IPS-15b (cell line): ENCODE measurements at regions not wholly inside any gene's neighbourhood (a gene's known extent, or its start where the extent isn't known, plus 50 kb on each side); places are given as distances from the start of the nearest gene placed in this dataset.

Experiments
- H3K27me3 ChIP-seq: one replicate; pipeline ENCODE4 v1.6.1; 2013; ENCODE audit warnings: low read length; ENCODE audit not compliant: control insufficient read depth, insufficient read depth
- H3K36me3 ChIP-seq: one replicate; pipeline ENCODE4 v1.6.1; 2013; ENCODE audit warnings: low read length; ENCODE audit not compliant: control insufficient read depth, insufficient read depth
- H3K4me1 ChIP-seq: one replicate; pipeline ENCODE4 v1.6.1; 2013; ENCODE audit warnings: mild to moderate bottlenecking, low read length; ENCODE audit not compliant: control insufficient read depth, insufficient read depth
- H3K4me3 ChIP-seq: one replicate; pipeline ENCODE4 v1.5.1; 2013; ENCODE audit warnings: low read depth, low read length
- H3K9ac ChIP-seq: one replicate; pipeline ENCODE4 v1.6.1; 2013; ENCODE audit warnings: low read depth, mild to moderate bottlenecking, low read length
- H3K9me3 ChIP-seq: one replicate; pipeline ENCODE4 v1.6.1; 2013; ENCODE audit warnings: mild to moderate bottlenecking, low read length; ENCODE audit not compliant: control insufficient read depth, insufficient read depth

DNA sequence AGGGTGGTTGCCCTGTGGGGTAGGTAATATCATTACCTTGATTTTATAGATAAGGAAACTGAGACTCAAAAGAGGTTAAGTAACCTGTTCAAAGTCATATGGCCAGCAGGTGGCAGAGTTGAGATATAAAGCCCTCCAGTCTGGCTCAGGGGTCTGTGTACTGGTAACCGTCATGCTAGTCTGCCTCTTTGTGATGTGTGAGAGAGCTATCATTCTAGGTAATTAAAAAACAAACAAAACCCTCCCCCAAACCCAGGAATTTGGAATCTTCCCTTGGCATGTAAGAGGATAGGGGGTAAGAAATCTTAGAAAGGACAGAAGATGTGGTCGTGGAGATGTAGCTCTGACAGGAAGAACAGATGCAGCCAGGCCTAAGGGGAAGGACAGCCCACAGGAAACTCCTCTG, 206.0 kb downstream of the CDC5L start:
- Histone ChIP-seq H3K36me3 (no peaks in the 10 kb centered on the region), H3K27me3 (no peaks in the 10 kb centered on the region), H3K4me1 (no peaks in the 10 kb centered on the region), H3K9me3 (no peaks in the 10 kb centered on the region), H3K9ac (no peak overlapping the region), H3K4me3 (no peak overlapping the region)

DNA sequence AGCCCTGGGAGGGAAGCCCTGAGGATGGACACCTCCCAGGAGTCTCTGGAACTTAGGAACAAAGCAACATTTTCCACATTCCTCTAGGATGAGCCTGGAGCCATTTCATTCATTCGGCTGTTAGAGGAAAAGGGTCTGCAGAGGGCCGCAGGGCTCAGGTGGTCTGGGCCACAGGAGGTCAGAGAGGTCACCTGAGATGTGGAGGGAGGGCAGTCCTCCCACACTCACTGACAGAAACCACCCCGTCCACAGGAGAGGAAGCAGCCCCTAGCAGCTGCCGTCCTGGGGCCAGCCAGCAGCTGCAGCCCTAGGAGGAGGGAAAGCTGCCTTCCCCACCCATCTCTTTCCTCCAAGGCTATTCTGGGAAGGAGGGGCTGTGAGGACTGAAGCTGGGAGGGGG, 207.0 kb downstream of the CDC5L start:
- H3K27me3 ChIP-seq: no peaks in the 10 kb centered on the region
- no peak overlapping the region for H3K4me3 ChIP-seq
- H3K36me3 ChIP-seq: no peaks in the 10 kb centered on the region
- no peak overlapping the region for H3K9ac ChIP-seq
- H3K9me3 ChIP-seq: no peaks in the 10 kb centered on the region
- no peaks in the 10 kb centered on the region for H3K4me1 ChIP-seq

DNA sequence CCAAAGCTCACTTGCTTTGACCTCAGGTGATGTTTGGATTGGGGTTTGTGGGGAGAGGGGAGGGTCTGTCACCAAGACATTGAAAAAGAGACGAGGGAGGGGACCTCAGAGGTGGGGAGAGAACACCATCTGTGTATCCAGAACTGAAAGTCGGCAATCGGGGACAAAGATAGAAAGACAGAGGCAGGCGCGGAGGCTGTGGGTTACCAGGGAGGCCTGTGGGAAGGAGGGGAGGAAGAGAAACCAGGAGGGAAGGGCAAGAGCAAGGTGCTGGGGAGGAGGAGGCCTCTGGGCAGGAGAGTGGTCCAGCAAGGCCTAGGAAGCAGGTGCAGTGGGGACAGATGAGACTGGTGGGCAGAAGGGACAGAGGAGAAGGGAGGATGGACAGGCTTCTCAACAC, 211.2 kb downstream of the CDC5L start:
- Histone ChIP-seq H3K4me3 (no peak overlapping the region), H3K9me3 (no peaks in the 10 kb centered on the region), H3K4me1 (no peaks in the 10 kb centered on the region), H3K36me3 (no peaks in the 10 kb centered on the region), H3K27me3 (no peaks in the 10 kb centered on the region), H3K9ac (no peak overlapping the region)

GRCh38 chr6:44599672-44600071, 212.2 kb downstream of the CDC5L start:
- H3K4me3 ChIP-seq: no peak overlapping the region
- no peaks in the 10 kb centered on the region for H3K27me3 ChIP-seq

GRCh38 chr6:44603044-44603686, 215.7 kb downstream of the CDC5L start:
- Histone ChIP-seq H3K4me1 (no peaks in the 10 kb centered on the region), H3K4me3 (no peak overlapping the region), H3K27me3 (no peaks in the 10 kb centered on the region)

More at GRCh38 chr6:44599672-44600071, 212.2 kb downstream of the CDC5L start:
- Histone ChIP-seq H3K4me1 (no peaks in the 10 kb centered on the region), H3K9ac (no peak overlapping the region), H3K36me3 (no peaks in the 10 kb centered on the region), H3K9me3 (no peaks in the 10 kb centered on the region)

DNA sequence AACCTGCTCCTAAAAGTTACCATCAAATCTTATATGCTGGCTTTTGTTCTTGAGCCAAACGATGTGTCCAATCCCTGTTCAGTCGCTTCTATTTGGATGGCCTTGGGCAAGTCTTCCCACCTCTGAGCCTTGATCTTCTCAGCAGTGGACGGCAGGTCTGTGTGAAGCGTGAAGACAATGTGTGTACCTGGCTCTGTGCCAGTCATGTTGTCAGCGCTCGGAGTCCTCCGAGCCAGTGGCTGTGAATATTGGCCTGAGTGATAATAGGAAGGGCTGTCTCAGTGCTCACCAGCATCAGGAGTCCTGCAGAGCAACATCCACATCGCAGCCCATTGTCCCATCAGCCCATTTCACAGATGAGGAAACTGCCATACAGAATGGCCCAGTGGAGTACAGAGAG, 219.0 kb downstream of the CDC5L start:
- no peaks in the 10 kb centered on the region for H3K27me3 ChIP-seq
- no peaks in the 10 kb centered on the region for H3K36me3 ChIP-seq
- no peak overlapping the region for H3K9ac ChIP-seq
- H3K4me1 ChIP-seq: no peaks in the 10 kb centered on the region
- no peaks in the 10 kb centered on the region for H3K9me3 ChIP-seq
- no peak overlapping the region for H3K4me3 ChIP-seq

More at GRCh38 chr6:44603044-44603686, 215.7 kb downstream of the CDC5L start:
- no peak overlapping the region for H3K9ac ChIP-seq
- H3K36me3 ChIP-seq: no peaks in the 10 kb centered on the region
- no peaks in the 10 kb centered on the region for H3K9me3 ChIP-seq

GRCh38 chr6:44606976-44607375, 219.5 kb downstream of the CDC5L start:
- Histone ChIP-seq H3K9ac (no peak overlapping the region), H3K36me3 (no peaks in the 10 kb centered on the region), H3K4me1 (no peaks in the 10 kb centered on the region), H3K27me3 (no peaks in the 10 kb centered on the region), H3K9me3 (no peaks in the 10 kb centered on the region), H3K4me3 (no peak overlapping the region)

DNA sequence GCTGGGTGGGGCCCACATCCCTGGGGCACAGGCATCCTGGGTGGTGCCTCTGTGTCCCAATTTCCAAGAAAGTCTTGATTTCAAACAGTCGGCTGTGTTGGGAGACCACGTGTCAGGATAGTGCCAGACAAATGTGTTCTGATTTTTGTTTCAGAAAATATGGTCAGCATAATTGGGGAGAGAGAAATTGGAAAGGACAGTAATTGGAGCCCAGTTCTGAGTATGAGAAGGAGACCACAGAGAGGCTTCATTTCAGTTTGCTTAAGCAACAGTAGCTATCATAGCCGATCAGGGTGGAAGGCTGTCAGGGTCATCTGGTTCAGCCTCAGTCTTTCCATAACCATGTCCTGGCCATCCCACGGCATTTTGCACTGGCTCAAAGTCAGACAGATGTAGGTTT, 220.7 kb downstream of the CDC5L start:
- Histone ChIP-seq H3K27me3 (no peaks in the 10 kb centered on the region), H3K9me3 (no peaks in the 10 kb centered on the region), H3K36me3 (no peaks in the 10 kb centered on the region), H3K4me1 (no peaks in the 10 kb centered on the region), H3K4me3 (no peak overlapping the region), H3K9ac (no peak overlapping the region)

DNA sequence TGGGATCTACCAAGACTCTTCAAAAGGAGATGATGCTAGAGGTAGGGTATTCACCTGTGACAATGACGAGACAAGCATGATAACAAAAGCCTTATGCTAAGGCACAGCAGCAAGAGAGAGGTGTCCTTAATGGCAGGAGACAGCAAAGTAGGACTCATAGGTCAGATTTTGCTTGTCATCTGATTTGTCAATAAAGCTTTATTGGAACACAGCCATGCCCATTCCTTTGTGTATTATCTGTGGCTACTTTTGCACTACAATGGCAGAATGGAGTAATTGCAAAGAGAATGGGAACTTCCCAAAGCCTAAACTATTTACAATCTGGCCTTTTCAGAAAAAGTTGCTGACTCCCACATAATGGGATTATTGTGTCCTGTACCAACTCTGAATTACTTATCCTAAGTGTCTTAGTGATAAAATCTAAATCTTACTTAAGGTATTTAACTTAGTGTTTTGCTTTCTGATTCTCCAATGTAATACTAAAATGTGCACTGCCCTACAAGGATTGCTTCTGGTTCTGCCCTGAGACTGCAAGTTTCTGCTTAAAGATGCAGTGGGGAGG, 221.6 kb downstream of the CDC5L start:
- no peaks in the 10 kb centered on the region for H3K27me3 ChIP-seq
- H3K9ac ChIP-seq: no peak overlapping the region
- H3K4me1 ChIP-seq: no peaks in the 10 kb centered on the region
- no peaks in the 10 kb centered on the region for H3K9me3 ChIP-seq
- H3K36me3 ChIP-seq: no peaks in the 10 kb centered on the region
- no peak overlapping the region for H3K4me3 ChIP-seq

DNA sequence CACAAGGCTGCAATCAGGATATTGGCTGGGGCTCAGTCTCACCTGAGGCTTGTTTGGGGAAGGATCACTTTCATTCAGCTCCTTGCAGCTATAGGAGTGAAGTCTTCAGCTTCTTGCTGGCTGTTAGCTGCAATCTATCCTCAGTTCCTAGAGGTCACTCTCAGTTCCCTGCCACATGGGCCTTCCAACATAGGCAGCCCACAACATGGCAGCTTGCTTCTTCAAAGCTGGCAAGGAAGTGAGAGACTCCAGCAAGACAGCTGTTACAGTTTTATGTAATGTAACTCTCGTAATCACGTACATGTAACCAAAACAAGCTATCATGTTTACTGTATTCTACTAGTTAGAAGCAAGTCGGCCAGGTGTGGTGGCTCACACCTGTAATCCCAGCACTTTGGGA, 226.9 kb downstream of the CDC5L start:
- H3K27me3 ChIP-seq: no peaks in the 10 kb centered on the region
- no peak overlapping the region for H3K4me3 ChIP-seq
- no peaks in the 10 kb centered on the region for H3K9me3 ChIP-seq
- H3K9ac ChIP-seq: no peak overlapping the region
- no peaks in the 10 kb centered on the region for H3K4me1 ChIP-seq
- no peaks in the 10 kb centered on the region for H3K36me3 ChIP-seq

- H3K36me3 ChIP-seq: no peaks in the 10 kb centered on the region
- no peaks in the 10 kb centered on the region for H3K27me3 ChIP-seq
Measured at GRCh38 chr6:44615621-44616020, 228.1 kb downstream of the CDC5L start.

GRCh38 chr6:44617416-44617815, 229.9 kb downstream of the CDC5L start:
- Histone ChIP-seq H3K27me3 (no peaks in the 10 kb centered on the region), H3K4me1 (peaks cover 7% of the 10 kb centered on the region), H3K4me3 (no peak overlapping the region), H3K9ac (no peak overlapping the region), H3K36me3 (no peaks in the 10 kb centered on the region), H3K9me3 (no peaks in the 10 kb centered on the region)

More at GRCh38 chr6:44615621-44616020, 228.1 kb downstream of the CDC5L start:
- H3K4me3 ChIP-seq: no peak overlapping the region
- H3K9ac ChIP-seq: no peak overlapping the region
- no peaks in the 10 kb centered on the region for H3K9me3 ChIP-seq
- H3K4me1 ChIP-seq: peaks cover 2% of the 10 kb centered on the region
